ENCODE measurements at regions not wholly inside any gene's neighbourhood (a gene's known extent, or its start where the extent isn't known, plus 50 kb on each side); places are given as distances from the start of the nearest gene placed in this dataset.
"Not testable (repeated sequence)": the region's sequence is repeated elsewhere in the genome, so short reads cannot be mapped to it uniquely, and the experiment has no call there.

DNA sequence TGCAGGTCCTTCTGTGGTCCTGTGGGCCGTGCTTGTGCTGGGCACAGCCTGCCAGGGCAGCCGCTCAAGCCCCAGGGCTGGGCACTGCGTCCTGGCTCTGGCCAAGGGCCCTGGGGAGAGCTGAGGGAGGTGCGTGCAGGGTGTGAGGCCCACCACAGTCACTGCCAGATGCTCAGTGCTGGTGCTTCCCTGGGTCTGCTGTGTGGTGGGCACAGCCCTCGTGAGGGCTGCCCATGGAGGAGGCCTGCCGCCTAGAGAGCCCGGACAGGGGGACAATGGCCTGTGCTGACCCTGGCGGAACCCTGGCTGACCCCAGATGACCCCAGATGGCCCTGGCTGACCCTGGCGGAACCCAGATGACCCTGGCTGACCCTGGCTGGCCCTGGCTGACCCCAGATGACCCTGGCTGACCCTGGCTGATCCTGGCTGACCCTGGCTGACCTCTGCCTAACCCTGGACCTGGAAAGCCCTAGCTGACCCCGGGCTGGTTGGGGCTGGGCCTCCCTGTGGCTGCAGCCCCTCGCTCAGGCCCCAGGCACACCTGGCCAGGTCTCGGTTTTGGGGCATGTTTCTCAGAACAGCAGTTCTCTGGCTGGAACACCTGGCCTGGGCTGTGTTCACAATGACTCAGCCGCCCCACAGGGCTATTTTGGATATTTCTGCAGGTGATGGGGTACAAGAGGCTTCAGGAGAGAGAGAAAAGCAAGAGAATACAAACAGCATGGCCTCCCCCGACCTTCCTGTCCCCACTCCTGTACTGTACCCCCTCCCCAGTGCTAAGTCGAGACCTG lies 55.4 kb downstream of the TMEM121 start:
- DNase-seq = peak; percentile 36
- H3K4me1 Mint-ChIP-seq = peaks cover 60% of the 10 kb centered on the region
- H3K4me3 Mint-ChIP-seq = no peak overlapping the region
- H3K36me3 Mint-ChIP-seq (ENCODE audit: low read depth) = no peaks in the 10 kb centered on the region
- H3K9me3 Mint-ChIP-seq = no peaks in the 10 kb centered on the region
- intact Hi-C loops (cut with micrococcal nuclease) = no loop called here
- TF ChIP-seq, protein P1, sequence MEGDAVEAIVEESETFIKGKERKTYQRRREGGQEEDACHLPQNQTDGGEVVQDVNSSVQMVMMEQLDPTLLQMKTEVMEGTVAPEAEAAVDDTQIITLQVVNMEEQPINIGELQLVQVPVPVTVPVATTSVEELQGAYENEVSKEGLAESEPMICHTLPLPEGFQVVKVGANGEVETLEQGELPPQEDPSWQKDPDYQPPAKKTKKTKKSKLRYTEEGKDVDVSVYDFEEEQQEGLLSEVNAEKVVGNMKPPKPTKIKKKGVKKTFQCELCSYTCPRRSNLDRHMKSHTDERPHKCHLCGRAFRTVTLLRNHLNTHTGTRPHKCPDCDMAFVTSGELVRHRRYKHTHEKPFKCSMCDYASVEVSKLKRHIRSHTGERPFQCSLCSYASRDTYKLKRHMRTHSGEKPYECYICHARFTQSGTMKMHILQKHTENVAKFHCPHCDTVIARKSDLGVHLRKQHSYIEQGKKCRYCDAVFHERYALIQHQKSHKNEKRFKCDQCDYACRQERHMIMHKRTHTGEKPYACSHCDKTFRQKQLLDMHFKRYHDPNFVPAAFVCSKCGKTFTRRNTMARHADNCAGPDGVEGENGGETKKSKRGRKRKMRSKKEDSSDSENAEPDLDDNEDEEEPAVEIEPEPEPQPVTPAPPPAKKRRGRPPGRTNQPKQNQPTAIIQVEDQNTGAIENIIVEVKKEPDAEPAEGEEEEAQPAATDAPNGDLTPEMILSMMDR (IDR thresholded peaks at IDR 0.05) = no peak
- H3K27me3 Mint-ChIP-seq = no peaks in the 10 kb centered on the region
- ChIA-PET CTCF (no interaction called here), POLR2A (interaction anchor here (1.0 to 1.4 kb wide), 2 partner anchors 119 to 281 kb away, joined by 6 to 11 read pairs; no protein-coding TSS in a partner anchor)
- peak overlapping the region; percentile 99 for H3K27ac Mint-ChIP-seq
- no peak for ATAC-seq (ENCODE audit: low read depth)

DNA sequence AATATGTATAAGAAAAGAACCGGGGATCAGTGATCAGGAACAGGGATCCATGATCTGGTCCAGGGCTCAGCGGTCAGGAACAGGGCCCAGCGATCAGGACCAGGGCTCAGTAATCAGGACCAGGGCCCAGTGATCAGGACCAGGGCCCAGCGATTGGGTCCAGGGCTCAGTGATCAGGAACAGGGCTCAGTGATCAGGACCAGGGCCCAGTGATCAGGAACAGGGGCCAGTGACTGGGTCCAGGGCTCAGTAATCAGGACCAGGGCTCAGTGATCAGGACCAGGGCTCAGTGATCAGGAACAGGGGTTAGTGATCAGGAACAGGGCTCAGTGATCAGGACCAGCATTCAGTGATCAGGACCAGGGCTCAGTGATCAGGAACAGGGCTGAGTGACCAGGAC lies 56.3 kb downstream of the TMEM121 start:
- ChIA-PET CTCF (no interaction called here), POLR2A (interaction anchor here (0.5 to 0.7 kb wide), 3 partner anchors 45 to 517 kb away, joined by 3 to 5 read pairs (median 3); partner anchors contain the start of gene GPR132)
- intact Hi-C loops (cut with micrococcal nuclease) = no loop called here
- H3K27ac Mint-ChIP-seq = peak overlapping the region; percentile 99
- no peaks in the 10 kb centered on the region for H3K27me3 Mint-ChIP-seq
- DNase-seq (peak; percentile 14), ATAC-seq (ENCODE audit: low read depth) (no peak)
- H3K4me3 Mint-ChIP-seq = peak overlapping the region; percentile 26
- TF ChIP-seq, protein P1 (IDR thresholded peaks at IDR 0.05) = no peak
- H3K9me3 Mint-ChIP-seq = no peaks in the 10 kb centered on the region
- peaks cover 56% of the 10 kb centered on the region for H3K4me1 Mint-ChIP-seq
- no peaks in the 10 kb centered on the region for H3K36me3 Mint-ChIP-seq (ENCODE audit: low read depth)

GRCh38 chr14:105583914-105584313 lies 57.5 kb downstream of the TMEM121 start:
- H3K9me3 Mint-ChIP-seq; POLR2A ChIA-PET; H3K27me3 Mint-ChIP-seq; ATAC-seq (ENCODE audit: low read depth); H3K36me3 Mint-ChIP-seq (ENCODE audit: low read depth); intact Hi-C loops (cut with micrococcal nuclease); H3K4me3 Mint-ChIP-seq; CTCF ChIA-PET: not testable (repeated sequence)
- DNase-seq = peak; percentile 14
- peak overlapping the region; percentile 61 for H3K27ac Mint-ChIP-seq
- peaks cover 55% of the 10 kb centered on the region for H3K4me1 Mint-ChIP-seq

DNA sequence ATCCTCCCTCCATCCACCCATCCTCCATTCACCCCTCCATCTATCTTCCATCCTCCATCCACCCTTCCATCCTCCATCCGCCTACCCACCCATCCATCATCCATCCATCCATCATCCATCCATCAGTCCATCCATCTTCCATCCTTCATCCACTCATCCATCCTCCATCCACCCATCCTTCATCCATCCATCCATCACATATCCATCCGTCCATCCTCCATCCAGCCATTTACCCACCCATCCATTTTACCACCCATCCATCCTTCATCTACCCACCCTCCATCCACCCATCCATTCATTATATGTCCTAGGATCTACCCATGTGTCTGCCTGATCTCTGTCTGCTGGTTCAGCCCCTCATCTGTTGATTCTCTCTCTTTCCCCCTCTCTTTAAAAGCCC lies 58.9 kb downstream of the TMEM121 start:
- POLR2A ChIA-PET = interaction anchor here (0.7 kb wide), 1 partner anchor 120 kb away, joined by 3 read pairs; no protein-coding TSS in a partner anchor
- DNase-seq; H3K9me3 Mint-ChIP-seq; H3K27me3 Mint-ChIP-seq; H3K36me3 Mint-ChIP-seq (ENCODE audit: low read depth); ATAC-seq (ENCODE audit: low read depth); CTCF ChIA-PET; intact Hi-C loops (cut with micrococcal nuclease): not testable (repeated sequence)
- Mint-ChIP-seq H3K4me3 (peak overlapping the region; percentile 7), H3K4me1 (peaks cover 63% of the 10 kb centered on the region), H3K27ac (peak overlapping the region; percentile 91)

DNA sequence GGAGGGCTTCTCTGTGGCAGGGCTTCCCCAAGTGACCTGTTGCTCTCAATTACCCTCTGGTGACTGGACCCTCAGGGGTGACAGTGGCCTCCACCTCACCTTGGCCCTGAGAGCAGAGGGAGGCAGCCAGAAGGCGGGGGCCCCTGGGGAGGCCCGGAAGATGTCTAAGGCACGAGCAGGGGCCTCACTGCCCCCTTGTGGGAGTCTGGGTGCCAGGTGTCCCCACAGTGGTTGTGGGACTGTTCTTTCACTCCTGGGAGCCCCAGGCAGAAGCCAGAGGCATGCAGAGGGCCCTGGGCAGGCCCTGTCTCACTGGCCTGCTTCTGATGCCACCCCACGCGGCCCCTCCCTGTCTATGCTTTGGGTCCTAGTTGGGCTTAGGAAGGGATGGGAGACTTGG lies 59.3 kb downstream of the TMEM121 start:
- Mint-ChIP-seq H3K4me1 (peaks cover 60% of the 10 kb centered on the region), H3K27ac (peak overlapping the region; percentile 91), H3K4me3 (peak overlapping the region; percentile 7)
- H3K9me3 Mint-ChIP-seq; CTCF ChIA-PET; H3K27me3 Mint-ChIP-seq; POLR2A ChIA-PET; intact Hi-C loops (cut with micrococcal nuclease); H3K36me3 Mint-ChIP-seq (ENCODE audit: low read depth): not testable (repeated sequence)
- ATAC-seq (ENCODE audit: low read depth) (peak; percentile 51), DNase-seq (peak; percentile 52)

DNA sequence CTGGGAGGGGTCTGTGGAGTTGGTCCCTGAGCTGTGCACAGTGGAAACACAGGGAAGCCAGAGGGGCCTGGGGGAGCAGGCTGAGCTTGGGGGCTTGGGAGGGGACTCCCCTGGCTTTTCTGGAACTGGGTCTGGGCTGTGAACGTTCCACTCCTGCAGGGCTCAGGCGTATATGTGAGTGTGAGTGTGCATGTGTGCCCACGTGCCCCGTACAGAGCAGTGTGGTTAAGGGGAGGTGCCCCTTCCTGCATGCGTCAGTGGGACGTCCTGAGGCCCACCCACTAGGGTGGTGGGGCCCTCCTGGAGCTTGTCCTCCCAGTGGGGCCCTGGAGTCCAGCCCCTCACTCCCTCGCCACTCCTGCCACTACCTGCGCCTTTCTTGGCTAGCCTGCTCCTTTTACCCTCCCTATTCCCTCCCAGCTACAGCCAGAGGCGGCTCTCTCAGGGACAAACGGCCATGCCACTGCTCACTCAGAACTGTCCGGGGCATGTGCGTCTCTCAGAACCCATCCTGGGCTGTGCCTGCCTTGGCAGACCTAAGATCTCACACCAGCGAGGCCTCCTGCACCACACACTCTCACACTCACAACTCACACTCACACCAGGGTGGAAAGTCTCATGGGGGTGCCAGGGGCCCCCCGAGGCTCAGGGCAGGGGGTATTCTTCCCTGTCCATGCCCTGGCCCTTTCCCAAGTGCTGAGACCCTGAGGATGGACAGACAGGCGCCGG lies 59.9 kb downstream of the TMEM121 start:
- H3K36me3 Mint-ChIP-seq (ENCODE audit: low read depth); H3K9me3 Mint-ChIP-seq; H3K27me3 Mint-ChIP-seq; CTCF ChIA-PET; POLR2A ChIA-PET; intact Hi-C loops (cut with micrococcal nuclease); H3K4me3 Mint-ChIP-seq: not testable (repeated sequence)
- DNase-seq = peak; percentile 16
- ATAC-seq (ENCODE audit: low read depth) = peak; percentile 85
- Mint-ChIP-seq H3K27ac (peak overlapping the region; percentile 91), H3K4me1 (peaks cover 57% of the 10 kb centered on the region)

DNA sequence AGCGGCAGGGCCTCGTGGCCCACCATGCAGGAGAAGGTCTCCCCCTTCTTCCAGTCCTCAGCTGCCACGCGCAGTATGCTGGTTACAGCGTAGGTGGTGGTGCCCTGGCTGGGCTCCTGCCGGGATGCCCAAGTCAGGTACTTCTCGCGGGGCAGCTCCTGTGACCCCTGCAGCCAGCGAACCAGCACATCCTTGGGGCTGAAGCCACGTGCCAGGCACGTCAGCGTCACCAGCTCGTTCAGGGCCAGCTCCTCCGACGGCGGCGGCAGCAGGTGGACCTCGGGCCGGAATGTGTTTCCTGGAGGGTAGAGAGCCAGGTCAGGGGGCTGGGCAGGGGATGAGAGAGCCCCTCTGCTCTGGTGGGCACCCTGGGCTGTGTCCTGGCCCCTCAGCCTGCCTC lies 60.7 kb downstream of the TMEM121 start:
- intact Hi-C loops (cut with micrococcal nuclease); ATAC-seq (ENCODE audit: low read depth); POLR2A ChIA-PET; H3K9me3 Mint-ChIP-seq; DNase-seq; H3K27ac Mint-ChIP-seq; CTCF ChIA-PET; H3K36me3 Mint-ChIP-seq (ENCODE audit: low read depth); H3K4me3 Mint-ChIP-seq; H3K27me3 Mint-ChIP-seq: not testable (repeated sequence)
- peaks cover 51% of the 10 kb centered on the region for H3K4me1 Mint-ChIP-seq

- Mint-ChIP-seq H3K4me1 (peaks cover 44% of the 10 kb centered on the region), H3K27ac (peak overlapping the region; percentile 53), H3K4me3 (peak overlapping the region; percentile 19)
- H3K27me3 Mint-ChIP-seq; ATAC-seq (ENCODE audit: low read depth); intact Hi-C loops (cut with micrococcal nuclease); CTCF ChIA-PET; H3K36me3 Mint-ChIP-seq (ENCODE audit: low read depth); H3K9me3 Mint-ChIP-seq: not testable (repeated sequence)
- POLR2A ChIA-PET = interaction anchor here (0.6 to 2.0 kb wide), 4 partner anchors 119 to 466 kb away, joined by 3 to 6 read pairs (median 4); no protein-coding TSS in a partner anchor
- peak; percentile 13 for DNase-seq
Measured at GRCh38 chr14:105587482-105588235, 61.3 kb downstream of the TMEM121 start.
